22Rv1 (cell line): ENCODE measurements at regions not wholly inside any gene's neighbourhood (a gene's known extent, or its start where the extent isn't known, plus 50 kb on each side); places are given as distances from the start of the nearest gene placed in this dataset.

Source experiments
- ZFX ChIP-seq: fragments of 450-650 bp; IDR thresholded peaks from 2 replicates; pipeline ENCODE4 v1.6.1; 2017; ENCODE audit warnings: antibody characterized with exemption, borderline replicate concordance
- TF ChIP-seq, protein P1 (sequence below): fragments of 450-650 bp; IDR thresholded peaks from 2 replicates; pipeline ENCODE4 v1.5.1; 2017; ENCODE audit warnings: mild to moderate bottlenecking

DNA sequence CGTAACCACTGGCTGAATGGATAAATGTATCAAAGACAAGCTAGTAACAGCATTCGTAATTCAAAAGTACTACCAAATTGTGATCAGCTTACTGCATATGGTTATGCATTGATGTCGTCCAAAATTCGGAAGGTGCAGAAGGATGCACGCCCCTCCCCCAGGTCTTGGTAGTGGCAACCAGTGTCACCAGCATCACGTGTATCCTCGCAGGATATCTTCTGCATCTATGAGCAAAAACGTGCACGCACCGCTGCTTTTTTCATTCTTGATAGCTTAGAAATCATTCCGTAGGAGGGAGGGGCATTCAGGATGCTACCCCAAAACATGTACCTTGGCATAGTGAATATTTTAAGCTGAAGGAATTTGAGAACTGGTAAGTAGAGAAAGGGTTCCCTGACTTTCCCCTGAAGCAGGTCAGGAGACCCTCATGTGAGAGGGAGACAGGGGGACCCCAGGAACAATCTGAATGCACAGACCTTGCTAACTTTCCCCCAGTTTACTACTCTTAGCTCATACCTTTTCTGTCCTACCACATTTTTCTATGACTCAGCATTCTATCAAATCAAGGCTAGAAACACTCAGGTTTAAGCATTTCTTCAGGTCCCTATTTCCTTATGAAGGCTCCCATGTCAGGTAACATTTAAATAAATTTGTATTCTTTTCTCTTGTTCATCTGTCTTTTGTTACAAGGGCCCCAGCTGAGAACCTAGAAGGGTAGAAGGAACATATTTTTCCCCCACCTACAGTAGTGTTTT is 61.2 kb upstream of the TM9SF2 start:
- TF ChIP-seq, protein P1, sequence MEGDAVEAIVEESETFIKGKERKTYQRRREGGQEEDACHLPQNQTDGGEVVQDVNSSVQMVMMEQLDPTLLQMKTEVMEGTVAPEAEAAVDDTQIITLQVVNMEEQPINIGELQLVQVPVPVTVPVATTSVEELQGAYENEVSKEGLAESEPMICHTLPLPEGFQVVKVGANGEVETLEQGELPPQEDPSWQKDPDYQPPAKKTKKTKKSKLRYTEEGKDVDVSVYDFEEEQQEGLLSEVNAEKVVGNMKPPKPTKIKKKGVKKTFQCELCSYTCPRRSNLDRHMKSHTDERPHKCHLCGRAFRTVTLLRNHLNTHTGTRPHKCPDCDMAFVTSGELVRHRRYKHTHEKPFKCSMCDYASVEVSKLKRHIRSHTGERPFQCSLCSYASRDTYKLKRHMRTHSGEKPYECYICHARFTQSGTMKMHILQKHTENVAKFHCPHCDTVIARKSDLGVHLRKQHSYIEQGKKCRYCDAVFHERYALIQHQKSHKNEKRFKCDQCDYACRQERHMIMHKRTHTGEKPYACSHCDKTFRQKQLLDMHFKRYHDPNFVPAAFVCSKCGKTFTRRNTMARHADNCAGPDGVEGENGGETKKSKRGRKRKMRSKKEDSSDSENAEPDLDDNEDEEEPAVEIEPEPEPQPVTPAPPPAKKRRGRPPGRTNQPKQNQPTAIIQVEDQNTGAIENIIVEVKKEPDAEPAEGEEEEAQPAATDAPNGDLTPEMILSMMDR, result no peak
- TF ChIP-seq ZFX, result no peak
